Stimulated activated CD8-positive, alpha-beta memory T cell treated with anti-CD3 and anti-CD28 coated beads, Interleukin-7, amount 100 ng/mL, for 1 hour (primary cell): ENCODE measurements at regions not wholly inside any gene's neighbourhood (a gene's known extent, or its start where the extent isn't known, plus 50 kb on each side); places are given as distances from the start of the nearest gene placed in this dataset.

Experiments used
- DNase-seq, 2 donors: peaks; one replicate each; pipeline ENCODE4 v3.0.0-alpha.2; 2020; ENCODE audit warnings: low read depth in 2 of 2

- DNase-seq, result no peak
Observed at GRCh38 chr12:31867292-31867691, 91.9 kb upstream of the RESF1 start.

GRCh38 chr12:31866523-31866922 lies 92.7 kb upstream of the RESF1 start:
- no peak for DNase-seq

GRCh38 chr12:31865023-31865422 lies 94.2 kb upstream of the RESF1 start:
- no peak for DNase-seq

- DNase-seq, result no peak
Observed at GRCh38 chr12:31861360-31861759, 97.9 kb upstream of the RESF1 start.

GRCh38 chr12:31860401-31860800 lies 98.8 kb upstream of the RESF1 start:
- DNase-seq, result no peak

- no peak for DNase-seq
Observed at GRCh38 chr12:31859232-31859977, 99.8 kb upstream of the RESF1 start.

GRCh38 chr12:31855427-31855826 lies 103.8 kb upstream of the RESF1 start:
- no peak for DNase-seq

GRCh38 chr12:31853977-31854376 lies 105.2 kb upstream of the RESF1 start:
- no peak for DNase-seq

- DNase-seq, result no peak
Observed at GRCh38 chr12:31853520-31853919, 105.7 kb upstream of the RESF1 start.

GRCh38 chr12:31850268-31850667 lies 108.9 kb upstream of the RESF1 start:
- DNase-seq, result no peak

GRCh38 chr12:31849090-31849687 lies 110.0 kb upstream of the RESF1 start:
- DNase-seq, result no peak

- DNase-seq, result no peak
Observed at GRCh38 chr12:31846405-31846804, 112.8 kb upstream of the RESF1 start.

GRCh38 chr12:31845613-31846322 lies 113.4 kb upstream of the RESF1 start:
- DNase-seq, result no peak

GRCh38 chr12:31843398-31844095 lies 114.7 kb upstream of the AMN1 start:
- DNase-seq, result no peak

GRCh38 chr12:31837913-31838312 lies 109.1 kb upstream of the AMN1 start:
- no peak for DNase-seq

- no peak for DNase-seq
Observed at GRCh38 chr12:31835276-31835882, 106.6 kb upstream of the AMN1 start.

- no peak for DNase-seq
Observed at GRCh38 chr12:31834150-31834549, 105.3 kb upstream of the AMN1 start.

GRCh38 chr12:31832740-31833729 lies 104.2 kb upstream of the AMN1 start:
- peak in 1 of 2 donors; percentile 1 for DNase-seq

GRCh38 chr12:31828071-31828470 lies 99.2 kb upstream of the AMN1 start:
- no peak for DNase-seq

- no peak for DNase-seq
Observed at GRCh38 chr12:31822761-31823160, 93.9 kb upstream of the AMN1 start.

GRCh38 chr12:31821484-31821883 lies 92.7 kb upstream of the AMN1 start:
- DNase-seq, result no peak
